ENCODE measurements at regions not wholly inside any gene's neighbourhood (a gene's known extent, or its start where the extent isn't known, plus 50 kb on each side); places are given as distances from the start of the nearest gene placed in this dataset.

DNA sequence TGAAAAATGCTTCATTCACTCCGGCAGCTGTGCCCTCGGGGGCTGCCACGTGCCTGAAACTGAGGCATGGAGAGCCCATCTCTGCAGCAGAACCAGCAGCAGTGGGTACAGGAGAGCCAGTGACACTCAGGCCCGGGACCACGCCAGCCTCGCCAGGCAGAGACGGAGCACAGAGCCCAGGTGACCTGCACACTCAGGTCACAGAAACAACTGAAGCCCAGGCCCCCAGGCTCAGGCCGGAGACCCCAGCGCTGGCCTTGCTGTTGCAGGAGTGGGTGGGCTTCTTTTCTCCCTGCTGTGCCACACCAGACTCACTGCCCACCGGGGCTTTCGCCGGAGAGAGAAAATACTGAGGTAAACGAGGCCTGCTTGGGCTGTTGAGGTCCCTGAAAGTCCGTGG lies 117.3 kb downstream of the SOX1 start:
- no peak for TF ChIP-seq EZH2 (IDR thresholded peaks at IDR 0.05; ENCODE audit: low read depth)
- no peak for TF ChIP-seq CTCF (conservative IDR thresholded peaks at IDR 0.05)

Data from PC-9 (cell line).